GM23338 (cell line): ENCODE measurements at regions not wholly inside any gene's neighbourhood (a gene's known extent, or its start where the extent isn't known, plus 50 kb on each side); places are given as distances from the start of the nearest gene placed in this dataset.

Experiments
- ATAC-seq: fragments of 200-7000 bp; cut with Tn5 transposase; 3 replicates; pipeline ENCODE4 v1.9.1; 2020
- DNase-seq: peaks from one replicate; pipeline ENCODE4 v3.0.0-alpha.2; 2015; ENCODE audit warnings: low spot score
- H2AFZ ChIP-seq: fragments of 200-600 bp; sonication (generic); 2 replicates; pipeline ENCODE4 v1.8.0; 2016; ENCODE audit warnings: antibody characterized with exemption, mild to moderate bottlenecking, moderate library complexity
- H3F3A ChIP-seq: fragments of 200-600 bp; sonication (generic); replicated peaks from 2 replicates; pipeline ENCODE4 v1.8.0; 2017; ENCODE audit warnings: antibody characterized with exemption, mixed run types, low read depth
- H3K27ac ChIP-seq: fragments of 200-600 bp; sonication (generic); 2 replicates; pipeline ENCODE4 v1.6.1; 2016; ENCODE audit warnings: low read depth
- H3K27me3 ChIP-seq: fragments of 200-600 bp; sonication (generic); 2 replicates; pipeline ENCODE4 v1.8.0; 2016; ENCODE audit warnings: mild to moderate bottlenecking, mixed run types, moderate library complexity; ENCODE audit not compliant: insufficient read depth
- H3K36me3 ChIP-seq: fragments of 200-600 bp; sonication (generic); 2 replicates; pipeline ENCODE4 v1.8.0; 2016; ENCODE audit warnings: mild to moderate bottlenecking; ENCODE audit not compliant: insufficient read depth
- H3K4me1 ChIP-seq: fragments of 200-600 bp; sonication (generic); 2 replicates; pipeline ENCODE4 v1.8.0; 2016; ENCODE audit warnings: mild to moderate bottlenecking, moderate library complexity; ENCODE audit not compliant: insufficient read depth
- H3K4me2 ChIP-seq: fragments of 200-600 bp; sonication (generic); 2 replicates; pipeline ENCODE4 v1.7.1; 2017; ENCODE audit warnings: mixed run types
- H3K4me3 ChIP-seq: fragments of 200-600 bp; sonication (generic); 2 replicates; pipeline ENCODE4 v1.6.1; 2016; ENCODE audit warnings: mixed run types
- H3K79me2 ChIP-seq: fragments of 200-600 bp; sonication (generic); replicated peaks from 2 replicates; pipeline ENCODE4 v1.8.0; 2017; ENCODE audit warnings: mild to moderate bottlenecking; ENCODE audit not compliant: insufficient read depth
- H3K9me2 ChIP-seq: fragments of 200-600 bp; sonication (generic); 2 replicates; pipeline ENCODE4 v1.8.0; 2017; ENCODE audit not compliant: insufficient read depth
- H4K20me1 ChIP-seq: fragments of 200-600 bp; sonication (generic); replicated peaks from 2 replicates; pipeline ENCODE4 v1.8.0; 2017; ENCODE audit warnings: mild to moderate bottlenecking; ENCODE audit not compliant: insufficient read depth
- H3K27ac Mint-ChIP-seq: 2 replicates; pipeline ENCODE4 v1.8.0; 2020; ENCODE audit warnings: inconsistent platforms, mild to moderate bottlenecking, moderate library complexity, mixed read lengths
- H3K27me3 Mint-ChIP-seq: 3 replicates; pipeline ENCODE4 v1.8.0; 2022; ENCODE audit warnings: low read depth, mild to moderate bottlenecking, moderate library complexity, mixed read lengths, inconsistent platforms; ENCODE audit not compliant: insufficient read depth, poor library complexity
- H3K36me3 Mint-ChIP-seq: 3 replicates; pipeline ENCODE4 v1.8.0; 2021; ENCODE audit warnings: low read depth, mild to moderate bottlenecking, inconsistent platforms, moderate library complexity, mixed read lengths
- H3K4me1 Mint-ChIP-seq: 3 replicates; pipeline ENCODE4 v1.8.0; 2020; ENCODE audit warnings: mild to moderate bottlenecking, inconsistent platforms, mixed read lengths
- H3K4me3 Mint-ChIP-seq: 3 replicates; pipeline ENCODE4 v1.8.0; 2021; ENCODE audit warnings: moderate library complexity, mild to moderate bottlenecking, inconsistent platforms, mixed read lengths
- H3K9me3 Mint-ChIP-seq: 3 replicates; pipeline ENCODE4 v1.8.0; 2020; ENCODE audit warnings: moderate library complexity, mild to moderate bottlenecking, inconsistent platforms, mixed read lengths
- CTCF ChIP-seq, 2 experiments: fragments of 200-600 bp in 1 of 2; sonication (generic) in 1 of 2; conservative IDR thresholded peaks; 2 replicates each; pipeline versions ENCODE4 v1.5.1 to v1.6.1; 2016 to 2017; ENCODE audit warnings: antibody characterized with exemption in 2 of 2, low read depth in 2 of 2, mild to moderate bottlenecking in 2 of 2, moderate library complexity in 1 of 2
- ETS1 ChIP-seq: IDR thresholded peaks from 2 replicates; pipeline ENCODE4 v1.6.1; 2016; ENCODE audit warnings: antibody characterized with exemption
- EZH2 ChIP-seq: fragments of 200-600 bp; sonication (generic); IDR thresholded peaks from one replicate; pipeline ENCODE4 v1.8.0; 2017; ENCODE audit warnings: antibody characterized with exemption, mild to moderate bottlenecking, low read depth; ENCODE audit not compliant: unreplicated experiment
- JUNB ChIP-seq: IDR thresholded peaks from one replicate; pipeline ENCODE4 v1.6.1; 2016; ENCODE audit warnings: antibody characterized with exemption; ENCODE audit not compliant: unreplicated experiment
- NANOG ChIP-seq: IDR thresholded peaks from 2 replicates; pipeline ENCODE4 v1.6.1; 2016; ENCODE audit warnings: antibody characterized with exemption, borderline replicate concordance
- POLR2AphosphoS5 ChIP-seq: IDR thresholded peaks from 2 replicates; pipeline ENCODE4 v1.6.1; 2016; ENCODE audit warnings: antibody characterized with exemption, low read depth
- REST ChIP-seq: IDR thresholded peaks from one replicate; pipeline ENCODE4 v1.6.1; 2018; ENCODE audit warnings: antibody characterized with exemption; ENCODE audit not compliant: unreplicated experiment
- STAT1 ChIP-seq: IDR thresholded peaks from one replicate; pipeline ENCODE4 v1.6.1; 2016; ENCODE audit warnings: antibody characterized with exemption; ENCODE audit not compliant: unreplicated experiment
- ZNF114 ChIP-seq: fragments of 250-450 bp; sonication (Bioruptor Pico); IDR thresholded peaks from 2 replicates; pipeline ENCODE4 v1.5.0; 2020; ENCODE audit warnings: mild to moderate bottlenecking, moderate library complexity

- TF ChIP-seq REST (no peak), STAT1 (no peak), CTCF (conservative IDR thresholded peaks at IDR 0.05; ENCODE audit: low read depth in 2 of 2) (no peak), JUNB (no peak), POLR2AphosphoS5 (no peak), NANOG (no peak)
Measured at GRCh38 chr15:69789648-69790393, 307.9 kb downstream of the TLE3 start (continued).

GRCh38 chr15:69790632-69791031 is 307.1 kb downstream of the TLE3 start:
- Histone ChIP-seq H3K4me1 (no peaks in the 10 kb centered on the region), H3K4me2 (no peak overlapping the region), H3K4me3 (no peak overlapping the region), H3F3A (no peaks in the 10 kb centered on the region), H4K20me1 (no peaks in the 10 kb centered on the region), H2AFZ (no peak overlapping the region), H3K36me3 (no peaks in the 10 kb centered on the region), H3K27ac (no peak overlapping the region), H3K79me2 (no peaks in the 10 kb centered on the region), H3K9me2 (no peaks in the 10 kb centered on the region), H3K27me3 (no peaks in the 10 kb centered on the region)
- no peak overlapping the region for H3K4me3 Mint-ChIP-seq
- no peaks in the 10 kb centered on the region; the same call in 2 of the 3 replicates for H3K36me3 Mint-ChIP-seq
- no peak for ATAC-seq
- H3K27me3 Mint-ChIP-seq = peaks cover 3% of the 10 kb centered on the region
- TF ChIP-seq ZNF114 (CRISPR knock-in tag) (no peak), JUNB (no peak), NANOG (no peak), EZH2 (no peak), ETS1 (no peak)
- H3K9me3 Mint-ChIP-seq = peaks cover 2% of the 10 kb centered on the region; the same call in 2 of the 3 replicates
- DNase-seq = no peak
- H3K4me1 Mint-ChIP-seq = peaks cover 7% of the 10 kb centered on the region
- H3K27ac Mint-ChIP-seq = no peak overlapping the region
